ENCODE measurements at regions not wholly inside any gene's neighbourhood (a gene's known extent, or its start where the extent isn't known, plus 50 kb on each side); places are given as distances from the start of the nearest gene placed in this dataset.

GRCh38 chr2:151087377-151087776, 174.3 kb downstream of the RBM43 start:
- TF ChIP-seq EP300 (IDR thresholded peaks at IDR 0.05) (no peak), POLR2A (IDR thresholded peaks at IDR 0.05; ENCODE audit: low read depth) (no peak), POLR2AphosphoS5 (IDR thresholded peaks at IDR 0.05) (no peak)
- TF ChIP-seq, protein P1, sequence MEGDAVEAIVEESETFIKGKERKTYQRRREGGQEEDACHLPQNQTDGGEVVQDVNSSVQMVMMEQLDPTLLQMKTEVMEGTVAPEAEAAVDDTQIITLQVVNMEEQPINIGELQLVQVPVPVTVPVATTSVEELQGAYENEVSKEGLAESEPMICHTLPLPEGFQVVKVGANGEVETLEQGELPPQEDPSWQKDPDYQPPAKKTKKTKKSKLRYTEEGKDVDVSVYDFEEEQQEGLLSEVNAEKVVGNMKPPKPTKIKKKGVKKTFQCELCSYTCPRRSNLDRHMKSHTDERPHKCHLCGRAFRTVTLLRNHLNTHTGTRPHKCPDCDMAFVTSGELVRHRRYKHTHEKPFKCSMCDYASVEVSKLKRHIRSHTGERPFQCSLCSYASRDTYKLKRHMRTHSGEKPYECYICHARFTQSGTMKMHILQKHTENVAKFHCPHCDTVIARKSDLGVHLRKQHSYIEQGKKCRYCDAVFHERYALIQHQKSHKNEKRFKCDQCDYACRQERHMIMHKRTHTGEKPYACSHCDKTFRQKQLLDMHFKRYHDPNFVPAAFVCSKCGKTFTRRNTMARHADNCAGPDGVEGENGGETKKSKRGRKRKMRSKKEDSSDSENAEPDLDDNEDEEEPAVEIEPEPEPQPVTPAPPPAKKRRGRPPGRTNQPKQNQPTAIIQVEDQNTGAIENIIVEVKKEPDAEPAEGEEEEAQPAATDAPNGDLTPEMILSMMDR (IDR thresholded peaks at IDR 0.05), result no peak

Measured in esophagus muscularis mucosa (tissue), 4 donors.